CD4-positive, alpha-beta memory T cell (primary cell): ENCODE measurements at regions not wholly inside any gene's neighbourhood (a gene's known extent, or its start where the extent isn't known, plus 50 kb on each side); places are given as distances from the start of the nearest gene placed in this dataset.

Experiments used
- CTCF ChIA-PET: fragments of 350-600 bp; sonication (Branson Sonifier 250); formaldehyde crosslinking; loops from one replicate; lab custom pipeline; 2021; ENCODE audit warnings: inconsistent platforms; ENCODE audit not compliant: partially characterized antibody; lab: Charles Lee
- POLR2A ChIA-PET: fragments of 350-600 bp; sonication (Branson Sonifier 250); formaldehyde crosslinking; loops from one replicate; lab custom pipeline; 2021; ENCODE audit not compliant: partially characterized antibody; lab: Charles Lee
- DNase-seq, 5 donors: peaks; one replicate each; pipeline versions ENCODE4 v3.0.0 to v3.0.0-alpha.2; 2020 to 2022; ENCODE audit warnings: mixed read lengths in 1 of 5
- H3K27ac ChIP-seq: one replicate; pipeline ENCODE4 v1.7.0; 2013; ENCODE audit warnings: low read depth, low read length
- H3K27me3 ChIP-seq: 2 replicates; pipeline ENCODE4 v1.7.0; 2013; ENCODE audit warnings: mild to moderate bottlenecking, low read length, moderate library complexity; ENCODE audit not compliant: insufficient read depth
- H3K36me3 ChIP-seq: 2 replicates; pipeline ENCODE4 v1.7.0; 2013; ENCODE audit warnings: mild to moderate bottlenecking, low read length, moderate library complexity; ENCODE audit not compliant: insufficient read depth
- H3K4me1 ChIP-seq: 2 replicates; pipeline ENCODE4 v1.7.0; 2013; ENCODE audit warnings: mild to moderate bottlenecking, low read length, moderate library complexity; ENCODE audit not compliant: insufficient read depth
- H3K4me3 ChIP-seq, 2 donors: one replicate each; pipeline ENCODE4 v1.7.0; 2013; ENCODE audit warnings: low read length in 2 of 2, mild to moderate bottlenecking in 1 of 2
- H3K9me3 ChIP-seq, 2 donors: one replicate each; pipeline ENCODE4 v1.7.0; 2013; ENCODE audit warnings: low read length in 2 of 2, control low read depth in 1 of 2; ENCODE audit not compliant: control insufficient read depth in 1 of 2
- H3K27ac Mint-ChIP-seq, 7 donors: one replicate each; pipeline ENCODE4 v1.8.0; 2020 to 2021; ENCODE audit warnings: mixed read lengths in 7 of 7, mild to moderate bottlenecking in 6 of 7, inconsistent platforms in 3 of 7, moderate library complexity in 3 of 7
- H3K27me3 Mint-ChIP-seq, 2 donors: one replicate each; pipeline ENCODE4 v1.8.0; 2020 to 2021; ENCODE audit warnings: mixed read lengths in 2 of 2
- H3K36me3 Mint-ChIP-seq, 2 donors: one replicate each; pipeline ENCODE4 v1.8.0; 2020 to 2021; ENCODE audit warnings: mixed read lengths in 2 of 2, inconsistent platforms in 1 of 2, mild to moderate bottlenecking in 1 of 2
- H3K4me1 Mint-ChIP-seq, 4 donors: one replicate each; pipeline ENCODE4 v1.8.0; 2020 to 2021; ENCODE audit warnings: mixed read lengths in 4 of 4, mild to moderate bottlenecking in 1 of 4
- H3K4me3 Mint-ChIP-seq, 8 donors: one replicate each; pipeline ENCODE4 v1.8.0; 2020 to 2021; ENCODE audit warnings: mixed read lengths in 8 of 8, mild to moderate bottlenecking in 7 of 8, moderate library complexity in 6 of 8, inconsistent platforms in 3 of 8
- H3K9me3 Mint-ChIP-seq, 8 donors: one replicate each; pipeline ENCODE4 v1.8.0; 2020 to 2021; ENCODE audit warnings: mixed read lengths in 8 of 8, mild to moderate bottlenecking in 5 of 8, inconsistent platforms in 3 of 8, moderate library complexity in 1 of 8
- intact Hi-C: fragments of 100-400 bp; cut with micrococcal nuclease; formaldehyde crosslinking; loops from one replicate; pipeline ENCODE4 v1.15.1; 2023

DNA sequence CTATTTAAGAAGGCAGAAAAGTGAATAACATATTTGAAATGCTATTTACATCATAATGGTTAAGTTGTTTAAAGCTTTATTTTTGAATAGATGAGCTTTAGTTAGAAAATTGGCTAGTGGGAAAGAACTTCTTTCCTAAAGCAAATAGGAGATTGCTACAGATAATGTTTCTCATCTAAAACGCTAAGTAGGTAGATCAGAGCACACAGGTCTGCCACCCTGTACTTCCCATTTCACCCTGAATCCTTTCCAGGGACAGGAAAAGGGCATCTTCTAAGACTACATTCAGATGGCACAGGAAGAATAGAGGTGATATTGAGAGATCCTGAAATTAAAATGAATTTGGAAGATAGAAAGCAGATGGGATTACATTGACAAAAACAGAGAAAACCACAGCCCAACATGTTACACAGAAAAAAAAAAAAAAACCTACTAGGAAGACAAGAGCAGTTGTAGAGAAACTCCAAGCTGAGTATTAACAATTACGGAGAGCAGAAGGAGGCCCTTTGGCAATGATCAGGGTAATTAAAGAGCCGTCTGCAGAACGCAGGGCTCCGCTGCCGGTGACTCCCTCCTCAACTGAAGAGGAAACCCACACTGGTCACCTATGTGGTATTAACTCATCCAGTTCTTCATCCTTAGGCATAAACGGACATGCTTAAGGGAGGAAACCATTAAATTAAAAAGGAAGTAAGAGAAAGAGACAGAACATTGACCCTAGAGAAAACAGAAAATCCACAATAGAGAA, 53.6 kb upstream of the MAP10 start:
- ChIA-PET CTCF (no interaction called here), POLR2A (no interaction called here)
- H3K4me1 ChIP-seq, result no peaks in the 10 kb centered on the region

DNA sequence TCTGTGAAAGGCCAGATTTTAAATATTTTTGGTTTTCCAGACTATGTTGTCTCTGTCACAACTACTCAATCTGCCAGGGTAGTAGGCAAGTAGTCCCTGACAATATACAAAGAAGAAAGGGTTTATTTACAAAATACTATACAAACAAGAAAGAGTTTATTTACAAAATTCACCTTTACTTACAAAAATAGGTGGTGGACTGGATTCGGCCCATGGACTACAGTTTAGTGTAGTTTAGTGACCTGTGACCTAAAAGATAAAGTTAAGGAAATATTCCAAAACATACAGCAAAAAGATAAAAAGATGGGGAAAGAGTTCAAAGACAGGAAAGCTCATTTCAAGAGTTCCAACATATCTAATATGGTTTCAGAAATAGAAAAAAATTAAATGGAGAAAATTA, 52.9 kb upstream of the MAP10 start:
- Histone ChIP-seq H3K36me3 (no peaks in the 10 kb centered on the region), H3K4me3 (no peak overlapping the region), H3K4me1 (no peaks in the 10 kb centered on the region), H3K27me3 (no peaks in the 10 kb centered on the region), H3K27ac (no peak overlapping the region), H3K9me3 (peaks cover 0 to 8% of the 10 kb centered on the region in 2 donors)
- ChIA-PET CTCF (no interaction called here), POLR2A (no interaction called here)
- H3K9me3 Mint-ChIP-seq, result peaks cover 0 to 21% (median 15%) of the 10 kb centered on the region in 8 donors
- H3K4me3 Mint-ChIP-seq, result no peak overlapping the region
- DNase-seq, result no peak
- H3K27me3 Mint-ChIP-seq, result peaks cover 0 to 4% of the 10 kb centered on the region in 2 donors
- intact Hi-C loops, result no loop called here
- no peak overlapping the region for H3K27ac Mint-ChIP-seq
- no peaks in the 10 kb centered on the region for H3K36me3 Mint-ChIP-seq
- peaks cover 0 to 3% (median 0%) of the 10 kb centered on the region in 4 donors for H3K4me1 Mint-ChIP-seq

More for the DNA sequence above, 53.6 kb upstream of the MAP10 start:
- Histone ChIP-seq H3K9me3 (peaks cover 0 to 8% of the 10 kb centered on the region in 2 donors), H3K27me3 (no peaks in the 10 kb centered on the region), H3K4me3 (no peak overlapping the region), H3K27ac (no peak overlapping the region), H3K36me3 (no peaks in the 10 kb centered on the region)
- Mint-ChIP-seq H3K36me3 (no peaks in the 10 kb centered on the region), H3K4me1 (peaks cover 0 to 3% (median 0%) of the 10 kb centered on the region in 4 donors), H3K27ac (no peak overlapping the region), H3K4me3 (no peak overlapping the region), H3K9me3 (peaks cover 1 to 27% (median 18%) of the 10 kb centered on the region in 8 donors), H3K27me3 (peaks cover 0 to 4% of the 10 kb centered on the region in 2 donors)
- no peak for DNase-seq
- intact Hi-C loops, result no loop called here

DNA sequence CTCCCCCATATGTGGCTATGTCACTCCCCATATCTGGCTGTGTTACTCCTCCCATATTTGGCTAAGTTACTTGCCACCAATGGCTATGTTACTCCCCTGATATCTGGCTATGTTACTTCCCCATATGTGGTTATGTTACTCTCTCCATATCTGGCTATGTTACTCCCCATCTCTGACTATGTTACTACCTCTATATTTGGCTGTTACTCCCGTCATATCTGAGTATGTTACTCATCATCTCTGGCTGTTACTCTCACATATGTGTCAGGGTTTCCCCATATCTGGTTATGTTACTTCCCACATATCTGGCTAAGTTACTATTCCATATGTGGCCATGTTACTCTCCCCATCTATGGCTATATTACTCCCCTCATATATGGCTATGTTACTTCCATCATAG, 50.3 kb upstream of the MAP10 start:
- ChIA-PET POLR2A (no interaction called here), CTCF (no interaction called here)
- H3K9me3 ChIP-seq, result no peaks in the 10 kb centered on the region
- DNase-seq, result no peak
- Mint-ChIP-seq H3K27ac (no peak overlapping the region), H3K4me3 (no peak overlapping the region), H3K4me1 (peaks cover 0 to 3% (median 0%) of the 10 kb centered on the region in 4 donors), H3K27me3 (peaks cover 0 to 4% of the 10 kb centered on the region in 2 donors), H3K9me3 (peaks cover 0 to under 1% (median 0%) of the 10 kb centered on the region in 8 donors), H3K36me3 (no peaks in the 10 kb centered on the region)
- H3K27ac ChIP-seq, result no peak overlapping the region
- H3K27me3 ChIP-seq, result no peaks in the 10 kb centered on the region
- no peak overlapping the region for H3K4me3 ChIP-seq
- H3K36me3 ChIP-seq, result no peaks in the 10 kb centered on the region
- no peaks in the 10 kb centered on the region for H3K4me1 ChIP-seq
- intact Hi-C loops, result no loop called here
